Prostate gland (tissue), 2 donors: ENCODE measurements at regions not wholly inside any gene's neighbourhood (a gene's known extent, or its start where the extent isn't known, plus 50 kb on each side); places are given as distances from the start of the nearest gene placed in this dataset.

Experiments
- DNase-seq: peaks from one replicate; pipeline ENCODE4 v3.0.0-alpha.2; 2019; ENCODE audit warnings: low spot score
- H3K27ac ChIP-seq, 2 donors: fragments of 200-600 bp; sonication (generic); 2 replicates each; pipeline ENCODE4 v1.5.1; 2017 to 2019
- H3K27me3 ChIP-seq: fragments of 200-600 bp; sonication (generic); replicated peaks from 2 replicates; pipeline ENCODE4 v1.5.1; 2019; ENCODE audit not compliant: insufficient read depth
- H3K36me3 ChIP-seq, 2 donors: fragments of 200-600 bp; sonication (generic); 1 replicate in 1 of 2; 2 replicates in 1 of 2; pipeline versions ENCODE4 v1.5.1 to v1.8.1; 2017 to 2019
- H3K4me1 ChIP-seq: fragments of 200-600 bp; sonication (generic); replicated peaks from 2 replicates; pipeline ENCODE4 v1.5.1; 2019
- H3K4me3 ChIP-seq, 2 donors: fragments of 200-600 bp; sonication (generic); 2 replicates each; pipeline ENCODE4 v1.5.1; 2017 to 2019
- H3K9me3 ChIP-seq: fragments of 200-600 bp; sonication (generic); 2 replicates; pipeline ENCODE4 v1.5.1; 2017
- POLR2A ChIP-seq: fragments of 450-650 bp; IDR thresholded peaks from one replicate; pipeline ENCODE4 v1.6.1; 2016; ENCODE audit warnings: antibody characterized with exemption, mild to moderate bottlenecking
- POLR2AphosphoS5 ChIP-seq: sonication (generic); formaldehyde crosslinking; IDR thresholded peaks from one replicate; pipeline ENCODE4 v1.6.1; 2017; ENCODE audit warnings: antibody characterized with exemption
- WGBS: methylation state at CpG from one replicate; pipeline ENCODE4 v1.1.5; 2018; 5-methylcytosine and 5-hydroxymethylcytosine counted together
- intact Hi-C: fragments of 100-400 bp; cut with DNase I; formaldehyde crosslinking; loops from one replicate; pipeline ENCODE4 v1.14.2; 2022
- TF ChIP-seq, protein P1 (sequence below), 4 experiments: fragments of 200-600 bp in 2 of 4; fragments of 450-650 bp in 2 of 4; sonication (generic) in 2 of 4; IDR thresholded peaks; 1 replicate in 3 of 4; 2 replicates in 1 of 4; pipeline ENCODE4 v1.5.1; 2016 to 2019; ENCODE audit warnings: antibody characterized with exemption in 4 of 4, mild to moderate bottlenecking in 2 of 4, moderate library complexity in 2 of 4

DNA sequence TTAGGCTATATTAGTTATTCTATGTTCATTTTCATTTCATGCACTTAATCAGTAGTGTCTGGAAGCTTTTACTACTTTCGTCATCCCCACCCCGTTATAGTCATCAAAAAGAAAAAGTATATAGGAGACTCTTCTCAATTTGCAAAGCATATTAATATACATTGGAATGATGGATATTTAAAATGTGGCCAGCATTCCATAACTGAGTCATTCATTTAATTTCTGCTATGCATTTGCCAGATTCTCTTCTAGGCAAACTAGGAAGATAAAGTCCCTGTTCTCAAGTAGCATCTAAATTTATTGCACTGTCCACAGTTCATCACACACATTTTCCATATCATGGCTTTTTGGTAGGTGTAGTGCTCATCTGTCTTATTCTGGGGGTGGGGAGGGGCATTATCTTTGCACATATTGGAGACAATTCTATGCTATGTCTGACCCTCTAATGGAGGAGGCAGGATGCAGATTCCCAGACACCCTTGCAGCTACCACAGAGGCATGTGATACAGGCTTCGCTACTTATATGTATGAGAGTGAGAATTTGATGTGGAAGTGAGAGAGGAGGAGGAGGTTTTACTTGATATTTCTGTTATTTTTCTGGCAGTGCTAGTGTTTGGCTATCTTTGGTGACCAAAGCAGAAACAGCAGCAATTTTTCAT lies 125.8 kb downstream of the CTH start:
- no peaks in the 10 kb centered on the region for H3K9me3 ChIP-seq
- H3K4me3 ChIP-seq, result no peak overlapping the region
- no peaks in the 10 kb centered on the region for H3K4me1 ChIP-seq
- no peaks in the 10 kb centered on the region for H3K36me3 ChIP-seq
- intact Hi-C loops, result no loop called here
- no peak overlapping the region for H3K27ac ChIP-seq
- WGBS, result 88% methylated on average over 3 of the region's 3 CpGs
- H3K27me3 ChIP-seq, result no peaks in the 10 kb centered on the region
- DNase-seq, result no peak
- TF ChIP-seq, protein P1, sequence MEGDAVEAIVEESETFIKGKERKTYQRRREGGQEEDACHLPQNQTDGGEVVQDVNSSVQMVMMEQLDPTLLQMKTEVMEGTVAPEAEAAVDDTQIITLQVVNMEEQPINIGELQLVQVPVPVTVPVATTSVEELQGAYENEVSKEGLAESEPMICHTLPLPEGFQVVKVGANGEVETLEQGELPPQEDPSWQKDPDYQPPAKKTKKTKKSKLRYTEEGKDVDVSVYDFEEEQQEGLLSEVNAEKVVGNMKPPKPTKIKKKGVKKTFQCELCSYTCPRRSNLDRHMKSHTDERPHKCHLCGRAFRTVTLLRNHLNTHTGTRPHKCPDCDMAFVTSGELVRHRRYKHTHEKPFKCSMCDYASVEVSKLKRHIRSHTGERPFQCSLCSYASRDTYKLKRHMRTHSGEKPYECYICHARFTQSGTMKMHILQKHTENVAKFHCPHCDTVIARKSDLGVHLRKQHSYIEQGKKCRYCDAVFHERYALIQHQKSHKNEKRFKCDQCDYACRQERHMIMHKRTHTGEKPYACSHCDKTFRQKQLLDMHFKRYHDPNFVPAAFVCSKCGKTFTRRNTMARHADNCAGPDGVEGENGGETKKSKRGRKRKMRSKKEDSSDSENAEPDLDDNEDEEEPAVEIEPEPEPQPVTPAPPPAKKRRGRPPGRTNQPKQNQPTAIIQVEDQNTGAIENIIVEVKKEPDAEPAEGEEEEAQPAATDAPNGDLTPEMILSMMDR (IDR thresholded peaks at IDR 0.05), result no peak
- TF ChIP-seq POLR2A (no peak), POLR2AphosphoS5 (no peak)

DNA sequence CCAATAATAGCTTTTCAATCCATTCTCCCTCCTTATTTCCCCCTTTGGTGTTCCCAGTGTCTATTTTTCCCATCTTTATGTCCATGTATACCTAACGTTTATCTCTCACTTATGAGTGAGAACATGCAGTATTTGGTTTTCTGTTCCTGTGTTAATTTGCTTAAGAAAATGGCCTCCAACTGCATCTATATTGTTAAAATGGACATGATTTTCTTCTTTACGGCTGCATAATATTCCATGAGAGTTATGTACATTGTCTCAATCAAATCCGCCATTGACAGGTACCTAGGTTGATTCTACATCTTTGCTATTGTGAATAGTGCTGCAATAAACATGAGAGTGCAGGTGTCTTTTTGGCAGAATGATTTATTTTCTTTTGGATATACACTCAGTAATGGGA lies 126.7 kb downstream of the CTH start:
- Histone ChIP-seq H3K4me3 (no peak overlapping the region), H3K36me3 (no peaks in the 10 kb centered on the region), H3K27me3 (no peaks in the 10 kb centered on the region), H3K4me1 (no peaks in the 10 kb centered on the region), H3K9me3 (no peaks in the 10 kb centered on the region), H3K27ac (no peak overlapping the region)
- 85% methylated on average over 3 of the region's 3 CpGs for WGBS
- TF ChIP-seq POLR2A (no peak), POLR2AphosphoS5 (no peak)
- TF ChIP-seq, protein P1 (IDR thresholded peaks at IDR 0.05), result no peak
- no peak for DNase-seq
- intact Hi-C loops, result no loop called here

DNA sequence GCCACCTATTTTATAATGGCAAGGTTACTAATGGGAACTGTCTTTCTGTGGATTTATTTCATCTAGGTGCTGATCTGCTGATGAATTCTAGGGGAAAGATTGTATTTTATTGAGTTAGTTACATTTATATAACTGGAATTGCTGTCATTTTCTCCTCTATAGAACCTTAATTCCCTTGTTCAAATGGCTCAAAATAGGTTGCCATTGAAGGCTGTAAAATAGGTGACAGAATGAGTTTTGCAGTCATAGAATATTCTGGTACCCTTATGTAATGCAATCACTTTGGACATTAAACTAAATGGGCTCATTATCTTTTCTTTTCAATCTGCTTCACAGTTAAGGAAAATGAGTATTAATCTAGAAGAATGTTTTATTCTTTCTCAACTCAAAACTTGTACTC lies 131.0 kb downstream of the CTH start:
- Histone ChIP-seq H3K4me3 (no peak overlapping the region), H3K9me3 (no peaks in the 10 kb centered on the region), H3K27me3 (no peaks in the 10 kb centered on the region), H3K27ac (no peak overlapping the region), H3K36me3 (no peaks in the 10 kb centered on the region), H3K4me1 (no peaks in the 10 kb centered on the region)
- intact Hi-C loops, result no loop called here
- DNase-seq, result no peak
- TF ChIP-seq POLR2A (no peak), POLR2AphosphoS5 (no peak)
- TF ChIP-seq, protein P1 (IDR thresholded peaks at IDR 0.05), result no peak

DNA sequence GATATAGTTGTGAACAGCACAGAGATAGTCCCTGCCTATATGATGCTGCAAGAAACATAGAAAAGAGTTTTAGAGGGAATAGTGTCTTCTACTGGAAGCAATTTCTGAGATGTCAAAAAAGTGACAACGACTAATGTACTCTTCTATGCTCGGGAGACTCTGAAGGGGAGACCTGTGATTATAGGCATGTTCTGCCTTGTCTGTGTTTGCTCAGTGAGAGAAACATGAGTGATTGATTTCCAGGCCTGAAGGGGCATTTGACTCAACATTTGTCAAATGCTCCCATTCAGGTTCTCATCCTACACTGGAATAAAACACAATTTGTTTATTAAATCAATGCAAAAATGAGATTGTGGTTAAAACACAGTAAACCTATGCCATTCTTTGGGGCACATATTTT lies 131.8 kb downstream of the CTH start:
- TF ChIP-seq POLR2A (no peak), POLR2AphosphoS5 (no peak)
- TF ChIP-seq, protein P1 (IDR thresholded peaks at IDR 0.05), result no peak
- 43% methylated on average over 2 of the region's 2 CpGs for WGBS

DNA sequence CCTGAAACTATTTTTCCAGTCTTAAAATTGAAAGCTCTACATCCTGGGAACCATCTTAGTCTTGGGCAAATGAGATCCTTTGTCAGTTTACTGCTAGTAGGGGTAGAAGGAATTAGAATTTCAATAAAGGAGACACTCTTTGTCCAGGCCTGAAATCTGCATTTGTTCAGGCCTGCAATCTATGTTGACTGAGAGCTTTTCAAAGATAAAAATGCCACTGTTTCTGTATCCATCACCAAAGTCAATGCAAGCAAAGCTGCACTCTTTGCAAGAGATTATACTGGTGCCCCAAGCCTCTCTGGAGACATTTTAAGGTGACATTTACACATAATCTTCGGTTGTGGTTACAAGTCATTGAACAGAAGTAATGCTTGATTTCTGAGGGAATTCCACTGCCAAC lies 135.7 kb downstream of the CTH start:
- H3K4me3 ChIP-seq, result no peak overlapping the region
- no peak for DNase-seq
- 88% methylated on average over 1 of the region's 1 CpG for WGBS
- no peaks in the 10 kb centered on the region for H3K4me1 ChIP-seq
- H3K9me3 ChIP-seq, result no peaks in the 10 kb centered on the region
- intact Hi-C loops, result no loop called here
- H3K36me3 ChIP-seq, result no peaks in the 10 kb centered on the region
- no peak overlapping the region for H3K27ac ChIP-seq
- TF ChIP-seq POLR2A (no peak), POLR2AphosphoS5 (no peak)
- TF ChIP-seq, protein P1 (IDR thresholded peaks at IDR 0.05), result no peak
- H3K27me3 ChIP-seq, result no peaks in the 10 kb centered on the region

More for the DNA sequence above, 131.8 kb downstream of the CTH start:
- no peak overlapping the region for H3K4me3 ChIP-seq
- DNase-seq, result no peak
- no peaks in the 10 kb centered on the region for H3K36me3 ChIP-seq
- H3K4me1 ChIP-seq, result no peaks in the 10 kb centered on the region
- H3K9me3 ChIP-seq, result no peaks in the 10 kb centered on the region
- no peak overlapping the region for H3K27ac ChIP-seq
- H3K27me3 ChIP-seq, result no peaks in the 10 kb centered on the region
- intact Hi-C loops, result no loop called here
